ENCODE measurements at regions not wholly inside any gene's neighbourhood (a gene's known extent, or its start where the extent isn't known, plus 50 kb on each side); places are given as distances from the start of the nearest gene placed in this dataset.

DNA sequence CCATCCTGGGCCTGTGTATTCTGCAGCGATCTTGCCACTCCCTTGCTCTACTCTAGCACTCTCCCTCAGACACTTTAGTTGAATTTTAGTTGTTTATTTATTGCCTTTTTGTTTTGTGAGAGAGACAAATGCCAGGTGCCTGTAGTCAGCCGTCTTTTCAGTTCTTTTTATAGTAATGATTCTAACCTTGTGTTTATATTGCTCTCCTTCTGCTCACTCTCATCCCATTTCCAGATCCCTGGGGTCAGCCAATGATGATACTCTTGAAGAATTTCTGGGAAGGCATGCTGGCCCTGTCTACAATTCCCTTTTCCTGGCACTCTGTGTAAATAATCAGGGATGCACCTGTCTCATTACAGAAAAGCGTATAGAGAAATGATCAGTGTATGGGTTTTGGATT lies 334.1 kb upstream of the MIS18BP1 start (continued):
- TF ChIP-seq CEBPB (IDR thresholded peaks at IDR 0.05; ENCODE audit: low read depth, low read length), result no peak
- TF ChIP-seq, protein P1, sequence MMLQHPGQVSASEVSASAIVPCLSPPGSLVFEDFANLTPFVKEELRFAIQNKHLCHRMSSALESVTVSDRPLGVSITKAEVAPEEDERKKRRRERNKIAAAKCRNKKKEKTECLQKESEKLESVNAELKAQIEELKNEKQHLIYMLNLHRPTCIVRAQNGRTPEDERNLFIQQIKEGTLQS (IDR thresholded peaks at IDR 0.05; ENCODE audit: insufficient read depth, low read depth, low read length), result no peak
- TF ChIP-seq SAP30 (IDR thresholded peaks at IDR 0.05; ENCODE audit: insufficient read depth, insufficient replicate concordance, low read length), result no peak
- no peak for TF ChIP-seq POLR2A (IDR thresholded peaks at IDR 0.05; ENCODE audit: control extremely low read depth in 1 of 2, low read depth in 2 of 2, low read length in 2 of 2)
- TF ChIP-seq CREB1 (IDR thresholded peaks at IDR 0.05), result no peak
- TF ChIP-seq TEAD4 (IDR thresholded peaks at IDR 0.05; ENCODE audit: low read depth, low read length), result no peak
- TF ChIP-seq SUZ12 (IDR thresholded peaks at IDR 0.05; ENCODE audit: low read length), result no peak
- TF ChIP-seq ASH2L (IDR thresholded peaks at IDR 0.05; ENCODE audit: low read length), result no peak
- TF ChIP-seq KDM5A (IDR thresholded peaks at IDR 0.05; ENCODE audit: low read length), result no peak
- no peak for TF ChIP-seq RAD21 (IDR thresholded peaks at IDR 0.05 in 1 of 2, conservative IDR thresholded peaks at IDR 0.05 in 1 of 2; ENCODE audit: low read depth in 2 of 2, low read length in 2 of 2)
- no peak for TF ChIP-seq CHD2 (IDR thresholded peaks at IDR 0.05; ENCODE audit: low read length)
- TF ChIP-seq EZH2 (IDR thresholded peaks at IDR 0.05; ENCODE audit: low read depth, low read length, severe bottlenecking), result no peak
- no peak for TF ChIP-seq RXRA (IDR thresholded peaks at IDR 0.05; ENCODE audit: insufficient read depth, low read depth, low read length)
- no peak for TF ChIP-seq SIRT6 (IDR thresholded peaks at IDR 0.05; ENCODE audit: low read length)
- TF ChIP-seq, protein P2, sequence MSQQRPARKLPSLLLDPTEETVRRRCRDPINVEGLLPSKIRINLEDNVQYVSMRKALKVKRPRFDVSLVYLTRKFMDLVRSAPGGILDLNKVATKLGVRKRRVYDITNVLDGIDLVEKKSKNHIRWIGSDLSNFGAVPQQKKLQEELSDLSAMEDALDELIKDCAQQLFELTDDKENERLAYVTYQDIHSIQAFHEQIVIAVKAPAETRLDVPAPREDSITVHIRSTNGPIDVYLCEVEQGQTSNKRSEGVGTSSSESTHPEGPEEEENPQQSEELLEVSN (IDR thresholded peaks at IDR 0.05), result no peak
- no peak for TF ChIP-seq CBX8 (IDR thresholded peaks at IDR 0.05; ENCODE audit: borderline replicate concordance, low read depth, low read length)

All from H1 (cell line).